Activated CD4-positive, alpha-beta T cell treated with anti-CD3 and anti-CD28 coated beads, Interleukin-2, amount 50 U/mL, for 24 hours (primary cell): ENCODE measurements at regions not wholly inside any gene's neighbourhood (a gene's known extent, or its start where the extent isn't known, plus 50 kb on each side); places are given as distances from the start of the nearest gene placed in this dataset.

Source experiments
- DNase-seq, 2 donors: peaks; one replicate each; pipeline ENCODE4 v3.0.0-alpha.2; 2020; ENCODE audit warnings: low read depth in 1 of 2, low spot score in 1 of 2

- no peak for DNase-seq
These were observed 107.1 kb upstream of the LINGO1 start for GRCh38 chr15:77739591-77740378.

GRCh38 chr15:77738441-77739302, 106.0 kb upstream of the LINGO1 start:
- DNase-seq, result no peak

- no peak for DNase-seq
These were observed 105.3 kb upstream of the LINGO1 start for GRCh38 chr15:77738038-77738370.

GRCh38 chr15:77737238-77738037, 104.7 kb upstream of the LINGO1 start:
- no peak for DNase-seq

- no peak for DNase-seq
These were observed 101.6 kb upstream of the LINGO1 start for GRCh38 chr15:77734306-77734705.

GRCh38 chr15:77733579-77734300, 101.0 kb upstream of the LINGO1 start:
- no peak for DNase-seq

- no peak for DNase-seq
These were observed 100.0 kb upstream of the LINGO1 start for GRCh38 chr15:77732514-77733335.

- no peak for DNase-seq
These were observed 99.2 kb upstream of the LINGO1 start for GRCh38 chr15:77731945-77732344.

GRCh38 chr15:77731067-77731466, 98.4 kb upstream of the LINGO1 start:
- DNase-seq, result no peak

- DNase-seq, result no peak
These were observed 95.1 kb upstream of the LINGO1 start for GRCh38 chr15:77727635-77728304.

- DNase-seq, result no peak
These were observed 92.0 kb upstream of the LINGO1 start for GRCh38 chr15:77724715-77725114.

GRCh38 chr15:77723756-77724155, 91.0 kb upstream of the LINGO1 start:
- DNase-seq, result no peak

GRCh38 chr15:77722759-77723460, 90.2 kb upstream of the LINGO1 start:
- DNase-seq, result no peak

- no peak for DNase-seq
These were observed 89.3 kb upstream of the LINGO1 start for GRCh38 chr15:77721963-77722362.

GRCh38 chr15:77720655-77721054, 87.9 kb upstream of the LINGO1 start:
- DNase-seq, result no peak

GRCh38 chr15:77720173-77720572, 87.5 kb upstream of the LINGO1 start:
- no peak for DNase-seq

- DNase-seq, result no peak
These were observed 86.7 kb upstream of the LINGO1 start for GRCh38 chr15:77719450-77719849.

GRCh38 chr15:77717333-77717990, 84.8 kb upstream of the LINGO1 start:
- no peak for DNase-seq
